DLD1 (cell line): ENCODE measurements at regions not wholly inside any gene's neighbourhood (a gene's known extent, or its start where the extent isn't known, plus 50 kb on each side); places are given as distances from the start of the nearest gene placed in this dataset.
"Not testable (repeated sequence)": the region's sequence is repeated elsewhere in the genome, so short reads cannot be mapped to it uniquely, and the experiment has no call there.

Source experiments
- in situ Hi-C: cut with HindIII; loops from 2 replicates; pipeline ENCODE4 v1.10.0; 2017; ENCODE audit warnings: low sequenced_read_pairs

DNA sequence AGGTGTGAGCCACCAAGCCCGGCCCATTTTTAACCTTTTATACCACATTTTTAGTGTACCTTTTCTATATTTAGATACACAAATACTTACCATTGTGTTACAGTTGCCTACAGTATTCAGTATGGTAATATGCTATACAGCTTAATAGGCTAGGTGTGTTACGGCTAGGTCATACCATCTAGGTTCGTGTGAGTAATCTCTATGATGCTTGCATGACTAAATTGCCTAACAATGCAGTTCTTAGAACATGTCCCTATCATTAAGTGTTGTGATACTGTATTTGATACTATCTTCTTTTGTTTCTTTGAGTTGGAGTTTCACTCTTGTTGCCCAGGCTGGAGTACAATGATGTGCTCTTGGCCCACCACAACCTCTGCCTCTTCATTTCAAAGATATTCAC is 387.7 kb upstream of the SASH1 start:
- in situ Hi-C loops, result no loop called here

DNA sequence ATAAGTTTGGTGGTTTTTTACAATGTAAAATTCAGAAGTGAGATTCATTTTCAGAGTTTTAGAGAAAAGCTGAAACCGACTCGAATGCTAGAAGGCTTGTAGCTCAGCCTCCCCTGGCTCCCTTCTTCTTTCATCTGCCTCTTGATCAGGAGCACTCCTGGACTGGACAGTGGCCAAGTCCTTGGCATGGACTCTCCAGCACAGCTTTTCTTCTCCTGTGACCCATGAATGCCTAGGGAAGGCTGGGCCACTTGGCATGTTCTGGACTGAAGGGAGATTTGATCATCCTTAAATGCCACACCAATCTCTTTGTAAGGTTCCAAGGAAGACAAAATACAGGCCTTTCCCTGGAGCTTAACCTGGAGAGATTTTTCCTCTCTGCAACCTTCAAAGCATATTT is 384.0 kb upstream of the SASH1 start:
- in situ Hi-C loops, result no loop called here

DNA sequence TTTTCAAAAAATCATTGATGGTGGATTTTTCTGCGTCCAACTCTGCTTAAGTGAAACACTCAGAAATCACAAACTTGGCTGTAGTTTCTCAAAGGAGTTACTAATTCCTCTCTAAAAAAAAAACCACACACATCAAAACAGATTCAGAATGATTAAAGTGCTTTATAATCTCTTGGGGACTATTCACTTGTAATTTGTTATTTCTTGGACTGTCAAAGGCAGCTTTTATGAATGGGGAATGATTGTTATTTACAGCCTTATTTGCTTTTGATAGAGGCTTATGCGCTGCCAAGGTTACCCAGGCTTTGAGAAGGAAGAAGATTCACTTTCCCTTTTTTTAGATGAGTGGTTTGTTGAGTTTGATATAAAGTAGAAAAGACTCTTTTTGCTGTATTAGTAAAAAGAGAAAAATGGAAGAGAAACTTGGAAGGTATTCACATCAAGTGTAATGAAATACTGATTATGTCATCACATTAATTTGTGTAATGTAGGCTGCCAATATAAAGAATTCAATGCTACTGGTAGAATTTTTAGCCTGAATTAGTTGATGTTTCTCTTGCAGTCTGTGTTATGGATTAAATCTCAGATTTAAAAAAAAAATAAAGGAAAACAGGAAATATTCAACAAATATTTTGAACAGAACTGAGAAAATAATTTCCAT is 381.0 kb upstream of the SASH1 start:
- in situ Hi-C loops, result no loop called here

DNA sequence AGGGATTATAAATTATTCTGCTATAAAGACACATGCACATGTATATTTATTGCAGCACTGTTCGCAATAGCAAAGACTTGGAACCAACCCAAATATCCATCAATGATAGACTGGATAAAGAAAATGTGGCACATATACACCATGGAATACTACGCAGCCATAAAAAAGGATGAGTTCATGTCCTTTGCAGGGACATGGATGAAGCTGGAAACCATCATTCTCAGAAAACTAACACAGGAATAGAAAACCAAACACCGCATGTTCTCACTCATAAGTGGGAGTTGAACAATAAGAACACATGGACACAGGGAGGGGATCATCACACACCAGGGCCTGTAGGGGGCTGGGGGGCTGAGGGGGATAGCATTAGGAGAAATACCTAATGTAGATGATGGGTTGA is 377.2 kb upstream of the SASH1 start:
- in situ Hi-C loops, result not testable (repeated sequence)

DNA sequence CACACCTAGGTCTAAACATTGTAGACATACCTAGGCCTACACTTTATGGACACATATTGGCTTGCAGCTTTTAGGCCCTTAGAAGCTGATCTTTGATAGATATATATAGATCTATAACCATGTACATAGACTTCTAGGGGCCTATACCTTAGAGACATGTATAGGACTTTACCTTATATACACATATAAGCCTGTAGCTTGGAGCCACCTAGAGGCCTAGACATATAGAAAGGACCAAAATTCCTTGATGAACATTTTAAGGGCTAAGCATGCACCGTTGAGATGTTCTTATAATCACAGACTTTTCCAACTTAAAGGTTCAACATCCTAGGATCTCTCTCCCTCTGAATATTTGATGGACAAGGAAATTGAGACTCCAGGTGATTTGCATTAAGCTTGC is 371.7 kb upstream of the SASH1 start:
- in situ Hi-C loops, result no loop called here

DNA sequence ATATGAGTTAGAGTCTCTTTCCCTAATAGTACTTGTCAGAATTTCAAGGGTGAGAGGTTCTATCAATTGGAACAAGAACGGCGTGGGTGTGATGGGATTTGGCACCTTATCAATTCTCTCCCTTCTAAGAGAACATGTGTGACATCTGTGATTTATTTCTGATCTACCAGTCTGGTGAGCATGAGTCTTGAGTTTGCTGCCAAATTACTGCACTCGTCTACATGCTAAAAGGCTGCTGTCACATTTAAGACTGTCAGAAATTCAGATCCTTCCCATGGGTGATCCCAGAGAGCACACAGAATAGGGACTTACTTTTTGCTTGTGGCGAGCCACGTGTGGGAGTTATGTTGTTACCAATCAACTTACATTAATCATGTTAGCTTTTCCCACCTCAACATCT is 370.2 kb upstream of the SASH1 start:
- in situ Hi-C loops, result no loop called here

DNA sequence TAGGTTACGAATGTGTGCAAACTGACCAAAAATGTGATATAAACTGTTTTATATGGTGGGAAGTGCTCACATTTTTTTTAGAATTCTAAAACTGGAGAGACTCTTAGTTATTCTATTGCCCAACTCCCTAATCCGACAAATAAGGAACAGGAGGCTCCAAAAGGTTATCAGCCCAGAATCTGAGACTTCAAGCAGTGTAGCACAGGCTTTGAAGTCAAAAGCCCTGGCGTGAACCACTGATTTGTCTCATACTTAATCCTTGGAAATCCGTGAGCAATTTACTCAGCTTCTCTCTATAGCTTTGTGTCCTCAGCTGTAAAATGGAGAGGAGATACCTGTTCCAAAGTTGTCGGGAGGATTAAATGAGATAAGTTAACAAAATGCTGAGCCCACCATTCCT is 368.8 kb upstream of the SASH1 start:
- in situ Hi-C loops, result no loop called here

DNA sequence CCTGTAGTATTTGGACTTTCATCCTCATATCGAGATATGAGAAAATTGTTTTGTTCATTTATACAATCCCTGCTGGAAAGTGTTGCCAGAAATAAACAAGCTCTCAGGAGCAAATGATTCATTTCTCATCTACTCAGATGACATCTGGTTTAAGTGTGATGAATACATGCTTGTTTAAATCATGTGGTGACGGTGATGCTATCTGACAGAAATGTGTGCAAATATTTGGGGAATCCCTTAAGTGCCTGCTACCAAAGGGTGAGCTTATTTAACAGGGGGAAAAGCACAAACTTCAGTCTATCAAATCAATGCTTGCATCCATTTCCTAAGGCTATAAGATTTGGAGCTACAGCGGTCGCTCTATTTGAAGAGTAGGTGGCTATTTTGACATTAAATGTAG is 368.3 kb upstream of the SASH1 start:
- in situ Hi-C loops, result no loop called here

DNA sequence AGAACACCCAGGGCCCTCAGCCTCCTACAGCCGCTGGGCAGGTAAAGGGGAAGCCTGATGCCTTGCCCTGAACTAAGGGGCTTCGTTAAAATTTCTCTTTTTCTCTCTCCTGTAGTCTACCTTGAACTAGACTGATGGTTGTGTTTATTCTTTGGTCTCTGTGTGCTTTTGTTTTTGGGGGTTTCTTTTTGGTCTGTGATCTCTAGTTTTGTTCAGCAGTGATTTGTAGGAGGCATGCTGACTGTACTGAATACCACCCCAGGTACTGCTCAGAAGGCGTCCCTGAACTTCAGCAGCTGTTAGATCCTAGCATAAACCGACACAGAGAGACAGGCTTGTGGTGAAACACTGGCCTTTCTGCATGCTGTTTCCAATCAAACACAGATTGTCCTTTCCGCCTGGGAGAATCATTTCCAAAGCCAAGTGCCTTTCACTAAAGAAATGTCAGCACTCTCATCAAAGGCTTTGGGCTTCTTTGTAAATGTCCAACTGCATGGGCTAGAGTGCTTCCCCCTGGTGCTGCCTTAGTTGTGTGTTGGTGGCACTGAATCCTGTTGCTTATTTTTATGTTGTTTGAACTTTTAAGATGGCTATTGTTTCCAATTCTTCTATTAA is 364.7 kb upstream of the SASH1 start:
- in situ Hi-C loops, result no loop called here

DNA sequence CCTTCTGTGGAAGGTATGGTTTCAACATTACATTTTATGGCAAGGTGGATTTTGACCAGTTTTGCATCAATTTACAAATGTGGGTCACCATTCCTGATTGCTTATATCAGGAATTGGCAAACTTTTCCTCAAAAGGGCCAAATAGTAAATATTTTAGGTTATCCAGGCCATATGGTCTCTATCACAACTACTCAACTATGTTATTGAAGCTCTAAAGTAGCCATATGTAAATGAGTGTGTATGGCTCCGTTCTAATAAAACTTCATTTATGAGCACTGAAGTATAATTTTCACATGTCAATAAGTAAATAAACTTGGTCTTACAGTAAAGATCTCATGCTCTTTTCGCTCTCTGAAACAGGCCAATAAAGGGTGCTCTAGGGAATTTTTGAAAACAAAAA is 362.7 kb upstream of the SASH1 start:
- in situ Hi-C loops, result no loop called here

DNA sequence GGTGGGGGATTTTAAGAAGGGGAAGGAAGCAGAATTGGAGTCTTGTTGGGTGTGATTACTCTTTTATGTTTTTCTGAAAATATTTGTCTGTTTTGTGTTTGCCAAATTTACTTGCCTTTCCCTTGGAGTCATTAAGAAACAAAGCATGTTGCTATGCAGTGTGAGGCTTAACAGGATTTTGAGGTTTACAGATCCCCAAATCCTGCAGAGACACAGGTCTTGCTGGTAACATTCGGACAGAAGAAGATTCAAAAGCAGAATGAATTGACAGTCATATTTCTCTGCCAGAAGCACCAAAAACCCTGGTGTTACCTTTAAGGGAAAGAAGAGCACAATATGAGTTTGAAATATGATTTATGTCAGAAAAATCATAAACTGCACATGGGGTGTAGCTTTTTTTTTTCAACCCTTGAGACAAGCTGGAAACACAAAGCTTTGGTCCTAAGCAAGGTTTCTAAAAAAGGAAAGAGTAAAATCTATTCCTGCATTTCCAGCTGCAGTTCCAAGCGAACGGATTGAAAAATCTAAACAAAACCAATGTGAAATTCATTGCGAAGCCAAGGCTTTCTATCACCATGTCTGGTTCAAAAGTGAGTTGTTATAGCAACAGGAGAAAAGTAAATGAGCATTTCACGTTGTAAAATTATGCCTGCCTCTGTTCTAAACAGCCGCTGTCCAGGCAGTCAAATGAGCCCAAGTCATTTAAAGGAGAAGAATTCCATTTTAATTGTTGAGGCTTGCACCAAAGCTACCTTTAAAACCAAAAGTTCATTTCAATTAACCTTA is 358.9 kb upstream of the SASH1 start:
- in situ Hi-C loops, result no loop called here

DNA sequence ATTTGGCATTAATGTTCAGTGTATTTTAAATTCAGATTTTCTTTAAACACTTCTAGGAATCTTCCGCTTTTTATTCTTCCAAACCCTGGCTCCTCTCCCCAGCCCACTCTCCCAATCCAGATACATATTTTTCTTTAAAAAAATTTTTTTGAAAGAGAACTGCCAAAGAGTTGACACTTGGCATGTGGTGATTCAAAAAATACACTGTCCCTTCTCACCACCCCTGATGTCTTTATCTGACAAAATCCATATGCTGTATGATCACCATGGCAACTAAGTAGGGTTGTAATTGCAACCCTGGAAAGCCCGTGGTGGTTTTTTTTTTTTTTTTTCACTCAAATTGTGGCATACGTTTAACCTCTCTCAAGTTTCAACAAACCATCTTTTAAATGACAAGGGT is 355.8 kb upstream of the SASH1 start:
- in situ Hi-C loops, result no loop called here

DNA sequence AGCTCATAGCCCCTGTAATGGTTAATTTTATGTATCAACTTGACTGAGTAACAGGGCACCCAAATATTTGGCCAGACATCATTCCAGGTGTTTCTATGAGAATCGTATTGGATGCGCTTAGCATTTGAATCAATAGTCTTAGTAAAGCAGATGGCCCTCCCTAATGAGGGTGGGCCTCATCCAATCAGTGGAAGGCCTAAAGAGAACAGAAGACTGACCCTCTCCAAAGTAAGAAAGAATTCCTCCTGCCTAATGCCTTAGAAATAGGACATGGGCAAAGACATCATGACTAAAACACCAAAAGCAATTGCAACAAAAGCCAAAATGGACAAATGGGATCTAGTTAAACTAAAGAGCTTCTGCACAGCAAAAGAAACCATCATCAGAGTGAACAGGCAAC is 352.5 kb upstream of the SASH1 start:
- in situ Hi-C loops, result no loop called here

DNA sequence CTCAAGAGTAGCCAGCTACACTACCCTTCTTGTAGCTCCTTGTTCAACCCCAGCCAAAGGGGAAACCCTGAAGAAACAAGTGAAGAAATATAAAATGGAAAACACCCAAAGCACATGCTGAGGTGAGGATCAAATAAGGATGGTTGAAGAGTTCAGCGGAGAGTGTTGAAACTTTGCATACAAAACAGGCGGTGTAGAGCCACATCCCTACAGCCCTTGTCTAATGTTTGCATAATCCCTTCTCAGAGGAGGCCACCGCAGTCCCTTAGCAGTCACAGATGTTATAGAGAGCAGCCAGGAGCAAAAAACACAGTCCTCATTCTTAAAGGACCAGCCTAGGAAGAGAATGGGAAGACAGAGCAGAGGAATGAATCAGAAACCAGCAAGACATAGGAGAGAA is 350.7 kb upstream of the SASH1 start:
- in situ Hi-C loops, result no loop called here

DNA sequence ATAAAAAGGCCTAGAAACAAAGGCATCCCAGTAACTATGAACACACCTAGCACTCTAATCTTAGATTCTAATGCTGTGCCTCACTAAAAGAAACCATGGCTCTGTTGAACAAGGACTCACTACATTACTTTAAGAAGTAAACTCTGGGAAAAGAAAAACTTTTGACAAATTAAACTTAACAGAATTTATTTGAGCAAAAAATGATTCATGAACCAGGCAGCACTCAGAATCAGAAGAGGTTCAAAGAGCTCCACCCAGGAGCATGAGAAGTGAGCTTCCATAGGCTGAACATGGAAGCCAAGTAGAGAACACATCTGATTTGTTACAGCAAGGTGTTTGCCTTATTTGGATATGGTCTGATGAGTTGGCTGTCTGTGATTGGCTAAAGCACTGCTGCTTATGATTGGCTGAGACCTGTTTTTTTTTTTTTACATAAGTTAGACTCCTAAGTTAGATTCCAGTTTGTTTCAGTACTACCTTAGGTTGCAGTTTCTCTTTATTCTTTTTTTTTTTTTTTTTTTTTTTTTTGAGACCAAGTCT is 343.6 kb upstream of the SASH1 start:
- in situ Hi-C loops, result no loop called here

DNA sequence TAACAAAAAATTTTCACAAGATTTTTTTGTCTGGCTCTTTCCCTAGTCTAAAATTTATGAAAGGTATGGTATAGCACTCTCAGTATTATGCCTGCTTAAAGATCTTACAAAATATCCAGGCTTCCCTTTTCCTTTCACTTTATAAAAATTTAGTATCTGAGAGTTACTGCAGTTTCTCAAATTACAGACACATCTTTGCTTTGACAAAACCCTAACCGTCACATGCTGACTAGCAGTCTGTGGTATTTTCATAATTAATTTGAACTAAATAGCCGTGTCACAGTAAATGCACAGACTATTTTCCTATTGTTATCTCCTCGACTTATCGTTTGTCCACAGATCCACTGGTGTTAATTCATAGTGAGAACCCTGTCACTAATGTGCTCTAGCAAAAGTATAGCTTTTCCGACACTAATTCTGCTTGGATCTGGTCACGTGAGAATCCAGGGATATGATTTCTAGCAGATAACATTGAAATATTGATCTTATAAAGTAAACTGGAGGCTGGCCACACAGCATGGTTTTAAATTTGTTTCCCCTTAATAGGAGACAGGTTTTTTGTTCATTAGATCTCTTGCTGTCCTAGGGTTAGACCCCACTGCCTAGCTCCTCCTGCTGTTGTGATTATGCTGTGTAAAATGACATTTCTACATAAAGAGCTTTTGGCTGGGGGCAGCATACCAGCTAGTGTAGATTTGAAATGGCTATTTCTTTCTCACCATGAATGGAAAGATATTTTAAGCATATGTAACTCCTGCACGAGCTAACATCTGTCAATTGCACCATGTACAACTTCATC is 340.6 kb upstream of the SASH1 start:
- in situ Hi-C loops, result no loop called here

DNA sequence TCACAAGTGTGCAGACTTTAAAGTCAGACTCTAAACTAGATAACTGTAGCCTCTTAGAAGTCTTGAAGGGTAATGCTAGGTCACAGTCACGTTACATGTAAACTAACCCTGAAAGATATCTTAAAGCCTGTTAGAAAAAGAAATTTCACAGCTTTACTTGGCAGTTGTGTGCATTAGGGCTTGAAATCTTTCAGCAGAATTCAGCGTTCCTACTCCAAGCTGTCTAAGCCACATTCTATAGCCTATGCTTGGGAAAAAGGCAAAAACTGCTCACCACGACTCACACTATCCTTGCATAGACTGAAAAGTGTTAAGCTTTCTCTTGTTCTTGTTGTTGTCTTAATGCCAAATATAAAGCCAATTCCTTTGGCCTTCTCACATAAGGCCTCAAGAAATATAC is 338.0 kb upstream of the SASH1 start:
- in situ Hi-C loops, result no loop called here

DNA sequence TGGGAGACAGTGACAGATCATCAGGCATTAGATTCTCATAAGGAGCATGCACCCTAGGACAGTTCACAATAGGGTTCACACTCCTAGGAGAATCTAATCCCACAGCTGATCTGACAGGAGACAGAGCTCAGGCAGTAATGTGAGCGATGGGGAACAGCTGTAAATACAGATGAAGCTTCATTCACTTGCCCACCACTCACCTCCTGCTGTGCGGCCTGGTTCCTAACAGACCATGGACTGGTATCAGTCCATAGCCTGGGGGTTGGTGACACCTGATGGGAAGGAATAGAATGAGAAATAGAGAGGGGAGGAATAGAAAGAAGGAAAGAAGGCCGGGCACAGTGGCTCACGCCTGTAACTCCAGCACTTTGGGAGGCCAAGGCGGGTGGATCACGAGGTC is 336.8 kb upstream of the SASH1 start:
- in situ Hi-C loops, result no loop called here

DNA sequence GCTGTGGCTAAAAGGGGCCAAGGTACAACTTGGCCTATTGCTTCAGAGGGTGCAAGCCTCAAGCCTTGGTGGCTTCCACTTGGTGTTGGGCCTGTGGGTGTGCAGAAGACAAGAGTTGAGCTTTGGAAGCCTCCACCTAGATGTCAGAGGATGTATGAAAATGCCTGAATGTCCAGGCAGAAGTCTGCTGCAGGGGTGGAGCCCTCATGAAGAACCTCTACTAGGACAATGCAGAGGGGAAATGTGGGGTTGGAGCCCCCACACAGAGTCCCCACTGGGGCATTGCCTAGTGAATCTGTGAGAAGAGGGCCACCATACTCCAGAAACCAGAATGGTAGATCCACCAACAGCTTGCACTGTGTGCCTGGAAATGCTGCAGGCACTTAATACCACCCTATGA is 332.1 kb upstream of the SASH1 start:
- in situ Hi-C loops, result not testable (repeated sequence)

DNA sequence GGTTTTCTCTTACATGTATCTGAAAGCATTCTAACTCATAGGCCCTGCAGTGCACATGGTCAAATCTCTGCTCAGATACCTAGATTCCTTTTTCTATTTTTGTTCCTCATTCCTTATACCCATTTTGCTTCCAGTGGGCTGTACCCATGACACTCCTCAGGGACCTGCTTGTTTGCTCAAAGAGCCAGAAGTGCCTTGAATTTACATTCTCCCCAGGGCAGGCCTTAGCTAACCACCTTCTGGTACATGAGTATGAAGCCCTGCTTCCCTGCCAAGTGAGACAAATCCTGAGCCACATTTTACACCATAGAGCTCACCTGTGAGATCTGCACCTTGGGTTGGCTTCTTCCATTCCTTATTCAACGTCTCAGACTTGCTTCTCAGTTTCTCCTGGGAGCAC is 326.6 kb upstream of the SASH1 start:
- in situ Hi-C loops, result no loop called here

DNA sequence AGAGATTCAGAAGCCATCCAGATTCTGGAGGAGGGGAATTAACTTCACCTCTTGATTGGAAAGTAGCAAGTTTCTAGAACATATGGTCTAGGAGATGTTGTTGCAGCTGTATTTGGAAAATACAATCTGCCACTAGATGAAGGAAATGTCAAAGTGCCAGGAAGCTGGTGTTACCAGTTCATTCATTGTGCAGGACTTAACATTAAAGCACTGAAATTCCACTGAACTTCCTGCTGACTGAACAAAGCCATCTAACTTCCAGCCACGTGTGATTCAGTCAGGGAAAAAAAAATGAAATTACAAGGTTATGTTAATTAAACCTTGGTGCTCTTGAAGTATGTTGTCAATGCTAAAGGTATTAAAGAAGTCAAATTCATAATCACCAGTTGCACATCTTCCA is 321.5 kb upstream of the SASH1 start:
- in situ Hi-C loops, result no loop called here
